H9 (cell line): ENCODE measurements at regions not wholly inside any gene's neighbourhood (a gene's known extent, or its start where the extent isn't known, plus 50 kb on each side); places are given as distances from the start of the nearest gene placed in this dataset.

ENCODE experiments used
- DNase-seq: peaks from one replicate; pipeline ENCODE4 v3.0.0-alpha.2; 2017
- H2AFZ ChIP-seq: one replicate; pipeline ENCODE4 v1.6.1; 2013; ENCODE audit warnings: mild to moderate bottlenecking, low read length, control low read depth, moderate library complexity
- H2AK5ac ChIP-seq: 2 replicates; pipeline ENCODE4 v1.6.1; 2013; ENCODE audit warnings: low read length, control low read depth, mixed read lengths; ENCODE audit not compliant: insufficient read length
- H2BK120ac ChIP-seq: one replicate; pipeline ENCODE4 v1.6.1; 2013; ENCODE audit warnings: low read depth, mild to moderate bottlenecking, low read length, control low read depth, inconsistent platforms; ENCODE audit not compliant: poor library complexity, severe bottlenecking
- H2BK12ac ChIP-seq: 2 replicates; pipeline ENCODE4 v1.6.1; 2013; ENCODE audit warnings: low read length, control low read depth, mixed read lengths, low read depth; ENCODE audit not compliant: insufficient read length
- H2BK15ac ChIP-seq: 2 replicates; pipeline ENCODE4 v1.6.1; 2013; ENCODE audit warnings: low read depth, low read length, control low read depth
- H2BK20ac ChIP-seq: one replicate; pipeline ENCODE4 v1.6.1; 2013; ENCODE audit warnings: low read depth, mild to moderate bottlenecking, low read length, control low read depth, inconsistent platforms; ENCODE audit not compliant: poor library complexity, severe bottlenecking
- H2BK5ac ChIP-seq: 2 replicates; pipeline ENCODE4 v1.6.1; 2013; ENCODE audit warnings: low read length, control low read depth, mixed read lengths; ENCODE audit not compliant: insufficient read length
- H3K14ac ChIP-seq: 2 replicates; pipeline ENCODE4 v1.6.1; 2013; ENCODE audit warnings: low read length, control low read depth; ENCODE audit not compliant: insufficient read depth
- H3K18ac ChIP-seq: 2 replicates; pipeline ENCODE4 v1.6.1; 2013; ENCODE audit warnings: low read depth, mild to moderate bottlenecking, mixed read lengths, low read length, control low read depth; ENCODE audit not compliant: insufficient read length
- H3K23ac ChIP-seq: 2 replicates; pipeline ENCODE4 v1.6.1; 2013; ENCODE audit warnings: low read length, control low read depth, mixed read lengths, low read depth; ENCODE audit not compliant: insufficient read length
- H3K23me2 ChIP-seq: 2 replicates; pipeline ENCODE4 v1.6.1; 2013; ENCODE audit warnings: low read depth, mild to moderate bottlenecking, mixed read lengths, low read length, control low read depth; ENCODE audit not compliant: insufficient read length, poor library complexity, severe bottlenecking
- H3K27ac ChIP-seq: 2 replicates; pipeline ENCODE4 v1.5.1; 2013; ENCODE audit warnings: low read length, control low read depth, mixed read lengths, low read depth; ENCODE audit not compliant: insufficient read length
- H3K27me3 ChIP-seq: 2 replicates; pipeline ENCODE4 v1.6.1; 2013; ENCODE audit warnings: low read length, control low read depth, inconsistent platforms; ENCODE audit not compliant: insufficient read depth
- H3K4ac ChIP-seq: 2 replicates; pipeline ENCODE4 v1.6.1; 2013; ENCODE audit warnings: low read depth, mild to moderate bottlenecking, control low read depth, inconsistent platforms, low read length, moderate library complexity
- H3K4me1 ChIP-seq: 2 replicates; pipeline ENCODE4 v1.6.1; 2013; ENCODE audit warnings: low read length, control low read depth, inconsistent platforms; ENCODE audit not compliant: insufficient read depth
- H3K4me2 ChIP-seq: 2 replicates; pipeline ENCODE4 v1.6.1; 2013; ENCODE audit warnings: low read length, control low read depth, mixed read lengths; ENCODE audit not compliant: insufficient read length, insufficient read depth
- H3K56ac ChIP-seq: 2 replicates; pipeline ENCODE4 v1.6.1; 2013; ENCODE audit warnings: low read depth, mild to moderate bottlenecking, mixed read lengths, low read length, control low read depth; ENCODE audit not compliant: insufficient read length
- H3K79me1 ChIP-seq: 2 replicates; pipeline ENCODE4 v1.6.1; 2013; ENCODE audit warnings: low read depth, mild to moderate bottlenecking, moderate library complexity, low read length, control low read depth, inconsistent platforms; ENCODE audit not compliant: insufficient read depth, poor library complexity, severe bottlenecking
- H3K79me2 ChIP-seq: 2 replicates; pipeline ENCODE4 v1.6.1; 2013; ENCODE audit warnings: low read length, control low read depth, inconsistent platforms; ENCODE audit not compliant: insufficient read depth
- H3K9ac ChIP-seq: 2 replicates; pipeline ENCODE4 v1.6.1; 2013; ENCODE audit warnings: low read length, control low read depth, mixed read lengths; ENCODE audit not compliant: insufficient read length; ENCODE audit errors: extremely low read depth
- H3K9me3 ChIP-seq: one replicate; pipeline ENCODE4 v1.6.1; 2013; ENCODE audit warnings: low read depth, low read length, inconsistent platforms; ENCODE audit not compliant: control insufficient read depth
- H3T11ph ChIP-seq: one replicate; pipeline ENCODE4 v1.6.1; 2013; ENCODE audit warnings: mild to moderate bottlenecking, low read length, control low read depth, inconsistent platforms
- H4K20me1 ChIP-seq: one replicate; pipeline ENCODE4 v1.6.1; 2013; ENCODE audit not compliant: control insufficient read depth, insufficient read length, insufficient read depth
- H4K5ac ChIP-seq: 2 replicates; pipeline ENCODE4 v1.6.1; 2013; ENCODE audit warnings: low read depth, mild to moderate bottlenecking, mixed read lengths, low read length, control low read depth; ENCODE audit not compliant: insufficient read length
- H4K8ac ChIP-seq: replicated peaks from 2 replicates; pipeline ENCODE4 v1.6.1; 2013; ENCODE audit warnings: low read length, control low read depth, mixed read lengths, low read depth; ENCODE audit not compliant: insufficient read length
- H4K91ac ChIP-seq: 2 replicates; pipeline ENCODE4 v1.6.1; 2013; ENCODE audit warnings: low read depth, mild to moderate bottlenecking, moderate library complexity, mixed read lengths, low read length, control low read depth; ENCODE audit not compliant: insufficient read length
- H3K27ac Mint-ChIP-seq, 3 experiments: 2 replicates in 2 of 3; 3 replicates in 1 of 3; pipeline ENCODE4 v1.8.0; 2020 to 2021; ENCODE audit warnings: mixed read lengths in 3 of 3, mild to moderate bottlenecking in 1 of 3, moderate library complexity in 1 of 3
- H3K27me3 Mint-ChIP-seq: 2 replicates; pipeline ENCODE4 v1.8.0; 2021; ENCODE audit warnings: low read depth, mild to moderate bottlenecking, moderate library complexity, mixed read lengths
- H3K36me3 Mint-ChIP-seq, 3 experiments: 2 replicates in 2 of 3; 3 replicates in 1 of 3; pipeline ENCODE4 v1.8.0; 2020 to 2021; ENCODE audit warnings: low read depth in 3 of 3, mixed read lengths in 3 of 3; ENCODE audit not compliant: insufficient read depth in 1 of 3
- H3K4me1 Mint-ChIP-seq, 2 experiments: 2 replicates each; pipeline ENCODE4 v1.8.0; 2020; ENCODE audit warnings: mixed read lengths in 2 of 2
- H3K4me3 Mint-ChIP-seq, 2 experiments: 2 replicates in 1 of 2; 3 replicates in 1 of 2; pipeline ENCODE4 v1.8.0; 2020 to 2021; ENCODE audit warnings: mild to moderate bottlenecking in 2 of 2, mixed read lengths in 2 of 2, moderate library complexity in 1 of 2
- H3K9me3 Mint-ChIP-seq, 2 experiments: 2 replicates in 1 of 2; 3 replicates in 1 of 2; pipeline ENCODE4 v1.8.0; 2020; ENCODE audit warnings: mild to moderate bottlenecking in 2 of 2, mixed read lengths in 2 of 2, moderate library complexity in 1 of 2
- CTCF ChIP-seq: fragments of 200-600 bp; sonication (generic); conservative IDR thresholded peaks from 3 replicates; pipeline ENCODE4 v1.8.0; 2021; ENCODE audit warnings: antibody characterized with exemption, mild to moderate bottlenecking
- WGBS: extraction: QIAGEN DNeasy Blood & Tissue Kit; methylation state at CpG from one replicate; pipeline ENCODE4 v1.1.7; 2013; ENCODE audit warnings: missing lambda C conversion rate, low lambda C conversion rate, mixed read lengths; ENCODE audit not compliant: insufficient read length; ENCODE audit errors: extremely low coverage; 5-methylcytosine and 5-hydroxymethylcytosine counted together

DNA sequence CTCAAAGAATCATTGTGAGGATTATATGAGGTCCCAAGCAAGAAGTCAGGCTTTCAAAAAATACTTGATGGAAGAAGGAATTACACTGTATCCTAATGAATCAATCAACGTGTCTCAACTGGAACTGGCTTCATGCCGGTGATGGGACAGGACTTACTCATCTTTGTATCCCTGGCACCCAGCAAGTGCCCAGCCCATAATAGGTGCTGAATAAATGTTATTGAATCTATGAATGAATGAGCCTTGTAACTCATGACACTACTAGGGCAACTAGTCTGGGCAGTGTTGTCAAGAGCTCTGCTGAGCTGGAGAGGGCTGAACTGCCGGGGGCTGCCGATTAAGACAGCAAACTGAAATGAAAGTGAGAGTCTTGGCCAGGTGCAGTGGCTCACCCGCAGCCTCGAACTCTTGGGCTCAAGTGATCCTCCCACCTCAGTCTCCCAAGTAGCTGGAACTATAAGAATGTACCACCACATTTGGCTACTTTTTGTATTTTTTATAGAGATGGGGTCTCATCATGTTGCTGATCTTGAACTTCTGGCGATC lies 87.2 kb upstream of the KIF5B start:
- Mint-ChIP-seq H3K36me3 (peaks cover 0 to 4% (median 0%) of the 10 kb centered on the region in 3 experiments; a peak in 2 of 7 replicates), H3K27ac (no peak overlapping the region), H3K27me3 (no peaks in the 10 kb centered on the region), H3K4me3 (no peak overlapping the region), H3K4me1 (peaks cover 16% of the 10 kb centered on the region in 2 experiments), H3K9me3 (peaks cover 0 to 4% of the 10 kb centered on the region in 2 experiments; a peak in 2 of 5 replicates)
- Histone ChIP-seq H2AFZ (no peak overlapping the region), H3K56ac (no peak overlapping the region), H2BK12ac (no peak overlapping the region), H2BK20ac (no peak overlapping the region), H3K14ac (no peak overlapping the region), H3K23me2 (no peaks in the 10 kb centered on the region), H2BK5ac (no peak overlapping the region), H3K4me2 (no peak overlapping the region), H4K8ac (no peak overlapping the region), H3K18ac (no peak overlapping the region), H3K4me1 (peaks cover 8% of the 10 kb centered on the region), H3K4ac (no peak overlapping the region), H2BK15ac (no peak overlapping the region), H3K79me2 (no peaks in the 10 kb centered on the region), H3K27ac (no peak overlapping the region), H2BK120ac (no peak overlapping the region), H3T11ph (no peak overlapping the region), H4K91ac (no peak overlapping the region), H3K9ac (no peak overlapping the region), H3K79me1 (no peaks in the 10 kb centered on the region), H3K27me3 (no peaks in the 10 kb centered on the region), H3K9me3 (no peaks in the 10 kb centered on the region), H4K5ac (no peak overlapping the region), H2AK5ac (no peak overlapping the region), H3K23ac (no peak overlapping the region), H4K20me1 (no peaks in the 10 kb centered on the region)
- no peak for DNase-seq
- WGBS = no CpG with 5 or more reads among the region's 7 CpGs
- TF ChIP-seq CTCF = no peak
